Epithelial cell of proximal tubule (primary cell): ENCODE measurements at regions not wholly inside any gene's neighbourhood (a gene's known extent, or its start where the extent isn't known, plus 50 kb on each side); places are given as distances from the start of the nearest gene placed in this dataset.

Source experiments
- DNase-seq: peaks from one replicate; pipeline ENCODE4 v3.0.0-alpha.2; 2011; ENCODE audit warnings: low read depth
- H3K4me3 ChIP-seq: 2 replicates; pipeline ENCODE4 v1.5.1; 2011; ENCODE audit warnings: low read depth, mild to moderate bottlenecking, low read length
- TF ChIP-seq, protein P1 (sequence below): conservative IDR thresholded peaks from 2 replicates; pipeline ENCODE4 v1.5.1; 2012; ENCODE audit warnings: low read depth, mild to moderate bottlenecking, low read length

DNA sequence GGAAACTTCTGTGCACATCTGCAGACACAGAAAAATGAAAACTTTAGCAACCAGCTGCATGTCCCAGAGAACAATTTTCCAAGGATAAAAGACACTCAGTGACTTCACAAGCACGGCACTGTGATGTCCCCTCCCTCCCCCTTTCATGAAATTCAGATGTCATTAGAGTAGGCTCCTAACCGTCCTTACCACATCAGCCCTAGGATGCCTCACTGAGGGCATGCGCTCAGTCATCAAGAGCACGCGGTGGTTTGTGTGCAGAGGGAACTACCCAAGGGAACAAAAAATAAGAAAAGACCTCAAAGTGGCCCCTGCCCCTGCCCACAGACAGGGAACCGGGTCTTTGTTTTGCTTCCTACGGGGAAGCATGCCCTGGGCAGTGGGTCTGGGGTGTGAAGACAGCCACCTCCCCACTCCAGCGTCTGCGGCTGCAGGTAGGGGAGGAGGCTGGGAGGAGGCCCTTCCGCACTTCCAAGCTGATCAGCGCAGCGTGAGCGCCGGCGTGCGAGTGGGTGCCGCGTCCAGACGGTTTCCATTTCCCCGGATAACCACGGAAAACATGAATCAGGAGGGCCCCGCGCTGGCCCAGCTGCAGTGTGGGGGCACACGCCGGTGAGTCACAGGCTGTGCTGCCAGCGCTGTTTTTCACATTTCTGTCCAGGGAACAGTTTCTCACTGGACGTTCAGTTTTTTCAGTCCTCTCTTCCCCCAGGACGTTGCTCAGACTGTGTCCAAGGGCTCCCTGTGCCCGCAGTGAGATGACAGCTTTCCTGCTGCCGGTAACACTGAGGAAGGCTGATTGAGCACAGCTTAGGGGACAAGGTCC lies 70.6 kb downstream of the COPS8 start:
- peak overlapping the region; percentile 23 for H3K4me3 ChIP-seq
- no peak for DNase-seq
- TF ChIP-seq, protein P1, sequence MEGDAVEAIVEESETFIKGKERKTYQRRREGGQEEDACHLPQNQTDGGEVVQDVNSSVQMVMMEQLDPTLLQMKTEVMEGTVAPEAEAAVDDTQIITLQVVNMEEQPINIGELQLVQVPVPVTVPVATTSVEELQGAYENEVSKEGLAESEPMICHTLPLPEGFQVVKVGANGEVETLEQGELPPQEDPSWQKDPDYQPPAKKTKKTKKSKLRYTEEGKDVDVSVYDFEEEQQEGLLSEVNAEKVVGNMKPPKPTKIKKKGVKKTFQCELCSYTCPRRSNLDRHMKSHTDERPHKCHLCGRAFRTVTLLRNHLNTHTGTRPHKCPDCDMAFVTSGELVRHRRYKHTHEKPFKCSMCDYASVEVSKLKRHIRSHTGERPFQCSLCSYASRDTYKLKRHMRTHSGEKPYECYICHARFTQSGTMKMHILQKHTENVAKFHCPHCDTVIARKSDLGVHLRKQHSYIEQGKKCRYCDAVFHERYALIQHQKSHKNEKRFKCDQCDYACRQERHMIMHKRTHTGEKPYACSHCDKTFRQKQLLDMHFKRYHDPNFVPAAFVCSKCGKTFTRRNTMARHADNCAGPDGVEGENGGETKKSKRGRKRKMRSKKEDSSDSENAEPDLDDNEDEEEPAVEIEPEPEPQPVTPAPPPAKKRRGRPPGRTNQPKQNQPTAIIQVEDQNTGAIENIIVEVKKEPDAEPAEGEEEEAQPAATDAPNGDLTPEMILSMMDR, result no peak

DNA sequence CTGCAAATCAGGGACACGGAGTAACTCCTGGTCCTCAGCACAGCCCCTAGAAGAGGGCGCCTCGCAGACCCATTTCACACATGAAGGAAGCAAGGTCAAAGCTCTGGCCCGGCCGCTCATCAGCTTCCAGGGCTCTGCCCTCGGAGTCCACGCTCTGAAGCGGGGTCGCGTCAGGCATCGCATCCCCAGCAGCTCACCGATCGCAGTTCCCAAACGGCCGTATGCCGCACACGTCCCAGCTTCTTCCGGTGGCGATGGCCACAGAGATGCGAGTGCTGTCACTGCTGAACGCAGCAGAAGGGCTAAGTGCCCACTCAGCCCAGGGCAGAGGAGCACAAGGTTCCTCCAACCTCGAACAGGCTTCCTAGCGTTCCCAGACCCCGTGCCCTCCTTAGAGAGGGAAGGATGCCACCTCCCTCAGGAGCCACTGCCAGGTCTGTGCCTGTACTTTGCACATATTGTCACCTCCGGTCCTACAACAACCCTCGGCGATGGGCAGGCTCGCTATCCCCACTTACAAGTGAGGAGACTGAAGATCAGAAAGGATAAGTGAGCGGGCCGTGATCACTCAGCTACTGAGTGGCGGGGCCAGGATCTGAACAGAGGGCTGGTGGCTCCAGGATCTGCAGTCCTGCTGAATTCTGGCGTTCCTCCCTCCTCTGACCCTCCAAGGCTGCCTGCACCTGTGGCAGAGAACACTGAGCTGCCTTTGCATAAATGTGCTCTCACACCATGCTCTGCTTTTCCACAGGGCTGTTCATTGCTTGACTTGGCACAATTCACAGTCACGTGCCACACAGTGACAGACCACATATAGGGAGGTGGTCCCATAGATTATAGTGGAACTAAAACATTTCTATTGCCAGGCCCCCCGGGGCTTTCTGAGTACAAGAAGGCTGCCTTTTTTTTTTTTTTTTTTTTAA lies 71.4 kb downstream of the COPS8 start:
- peak overlapping the region; percentile 23 for H3K4me3 ChIP-seq
- DNase-seq, result no peak
- TF ChIP-seq, protein P1, result no peak

DNA sequence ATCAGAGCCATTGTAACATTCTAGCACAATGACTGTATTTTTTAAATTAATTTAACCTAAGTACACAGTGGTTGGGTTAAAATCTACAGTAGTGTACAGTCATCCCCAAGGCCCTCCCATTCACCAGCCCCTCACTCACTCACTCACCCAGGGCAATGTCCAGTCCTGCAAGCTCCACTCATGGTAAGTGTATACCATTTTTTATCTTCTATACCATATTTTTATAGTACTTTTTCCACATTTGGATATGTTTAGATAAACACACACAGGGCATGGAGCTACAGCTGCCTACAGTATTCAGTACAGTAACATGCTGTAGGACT lies 72.1 kb downstream of the COPS8 start:
- no peak overlapping the region for H3K4me3 ChIP-seq
- DNase-seq, result no peak
- TF ChIP-seq, protein P1, result no peak

DNA sequence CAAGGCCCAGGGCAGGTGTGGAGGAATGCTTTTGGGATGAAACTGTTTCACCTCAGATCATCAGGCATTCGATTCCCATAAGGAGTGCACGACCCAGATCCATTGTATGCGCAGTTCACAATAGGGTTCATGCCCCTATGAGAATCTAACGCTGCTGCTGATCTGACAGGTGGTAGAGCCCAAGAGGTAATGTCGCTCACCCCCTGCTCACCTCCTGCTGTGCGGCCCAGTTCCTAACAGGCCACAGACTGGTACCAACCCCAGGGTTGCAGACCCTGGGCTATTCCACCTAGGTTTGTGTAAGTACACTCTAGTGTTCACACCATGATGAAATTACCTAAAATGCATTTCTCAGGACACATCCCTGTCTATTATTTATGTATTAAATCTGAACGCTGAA lies 72.5 kb downstream of the COPS8 start:
- TF ChIP-seq, protein P1, result no peak
- no peak for DNase-seq
- no peak overlapping the region for H3K4me3 ChIP-seq

DNA sequence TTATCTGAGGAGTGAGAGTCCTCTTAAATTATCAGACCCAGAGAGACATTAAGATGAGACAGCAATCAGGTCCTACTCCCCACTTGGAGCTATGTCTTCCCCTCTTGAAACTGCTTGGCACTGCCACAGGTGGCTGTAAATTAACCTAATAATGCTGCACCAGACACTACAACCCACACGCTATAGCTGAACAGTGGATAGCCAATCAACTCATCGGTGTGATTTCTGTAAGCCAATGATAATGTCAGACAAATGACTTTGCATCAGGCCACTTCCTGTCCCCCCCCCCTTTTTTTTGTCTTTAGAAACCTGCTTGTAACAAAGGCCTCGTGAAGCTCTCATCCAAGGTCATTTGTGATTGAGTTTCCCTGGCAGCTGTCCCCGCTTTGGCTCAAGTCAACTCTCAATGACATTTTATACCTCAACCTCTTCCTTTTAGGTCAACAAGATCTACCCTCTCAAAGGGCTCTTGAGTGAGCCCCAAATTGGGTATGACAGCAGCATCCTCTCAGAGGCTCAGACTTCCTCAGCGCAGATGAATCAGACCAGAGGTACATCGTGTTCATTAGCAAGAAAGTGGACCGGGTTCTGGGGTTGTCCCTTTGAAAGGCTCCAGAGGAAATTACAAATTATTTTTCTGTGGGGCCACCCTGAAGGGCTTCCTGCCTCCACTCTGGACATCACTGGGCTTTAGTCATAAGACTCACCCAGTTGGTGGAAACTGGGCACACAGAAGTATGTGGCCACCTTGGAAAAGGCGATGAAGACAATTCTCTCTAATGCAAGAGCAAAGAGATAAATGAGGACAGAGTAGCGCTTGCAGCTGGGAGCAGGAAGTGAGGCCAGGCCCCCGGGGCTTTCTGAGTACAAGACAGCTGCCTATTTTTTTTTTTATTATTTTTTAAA lies 73.6 kb downstream of the COPS8 start:
- DNase-seq, result no peak
- no peak overlapping the region for H3K4me3 ChIP-seq
- TF ChIP-seq, protein P1, result no peak

DNA sequence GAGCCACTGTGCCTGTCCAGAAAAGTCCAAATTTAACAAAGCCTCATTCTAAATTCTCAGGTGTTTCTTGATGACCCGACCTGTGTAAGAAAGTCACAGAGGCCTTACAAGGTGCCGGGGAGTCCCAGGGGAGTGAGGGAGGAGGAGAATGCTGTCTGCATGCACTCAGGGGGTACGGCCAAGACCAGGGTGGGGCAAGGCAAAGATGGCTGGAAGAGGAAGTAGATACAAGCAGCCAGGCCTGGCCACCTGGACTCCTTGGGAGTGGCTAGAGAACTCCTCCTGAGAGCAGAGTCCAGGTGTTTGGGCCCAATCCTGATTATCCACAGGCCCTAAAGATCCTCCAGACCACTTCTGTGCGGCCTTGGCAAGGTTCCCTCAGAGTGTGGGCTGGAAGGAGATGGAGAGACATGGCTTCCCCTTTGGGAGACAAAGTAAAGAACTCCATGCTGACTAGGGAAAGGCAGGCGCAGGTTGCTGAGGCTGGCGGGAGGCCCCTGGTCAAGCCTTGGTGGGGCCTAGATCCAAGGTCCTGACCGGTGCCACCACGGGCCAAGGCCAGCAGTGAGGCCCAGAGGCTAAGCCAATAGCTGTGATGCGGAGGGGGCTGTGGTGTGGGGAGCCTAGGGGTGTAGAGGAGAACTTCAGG lies 74.7 kb downstream of the COPS8 start:
- no peak overlapping the region for H3K4me3 ChIP-seq
- TF ChIP-seq, protein P1, result no peak
- DNase-seq, result no peak
